ENCODE measurements at regions not wholly inside any gene's neighbourhood (a gene's known extent, or its start where the extent isn't known, plus 50 kb on each side); places are given as distances from the start of the nearest gene placed in this dataset.
"Not testable (repeated sequence)": the region's sequence is repeated elsewhere in the genome, so short reads cannot be mapped to it uniquely, and the experiment has no call there.

DNA sequence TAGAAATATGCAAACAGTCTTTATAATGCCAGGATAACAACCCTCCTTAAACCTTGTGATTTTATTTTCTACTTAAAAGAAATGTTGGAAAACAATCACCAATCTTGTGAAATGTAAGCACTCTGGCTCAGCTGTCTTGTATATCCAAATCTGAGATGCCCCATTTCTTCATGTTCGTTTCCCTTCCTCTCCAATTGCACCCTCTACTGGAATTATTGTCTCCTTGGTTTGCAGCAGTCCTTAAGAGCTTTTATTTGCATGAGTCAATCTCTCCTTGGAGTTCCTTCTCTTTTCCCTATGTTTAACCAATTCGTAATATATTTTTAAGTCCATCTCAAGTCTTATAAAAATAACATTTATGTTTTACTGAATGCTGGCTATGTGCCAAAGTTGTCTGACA lies 362.0 kb upstream of the CDH10 start:
- no peak overlapping the region for H3K4me3 ChIP-seq (ENCODE audit: low read depth, low read length)
- DNase-seq (ENCODE audit: low read depth) = no peak
- no peak for TF ChIP-seq CTCF (conservative IDR thresholded peaks at IDR 0.05; ENCODE audit: low read depth, low read length)

GRCh38 chr5:25006237-25006636 lies 361.5 kb upstream of the CDH10 start:
- no peak for TF ChIP-seq CTCF (conservative IDR thresholded peaks at IDR 0.05; ENCODE audit: low read depth, low read length)
- no peak overlapping the region for H3K4me3 ChIP-seq (ENCODE audit: low read depth, low read length)
- no peak for DNase-seq (ENCODE audit: low read depth)

GRCh38 chr5:25005431-25005830 lies 360.7 kb upstream of the CDH10 start:
- no peak for TF ChIP-seq CTCF (conservative IDR thresholded peaks at IDR 0.05; ENCODE audit: low read depth, low read length)
- no peak for DNase-seq (ENCODE audit: low read depth)
- no peak overlapping the region for H3K4me3 ChIP-seq (ENCODE audit: low read depth, low read length)

- DNase-seq (ENCODE audit: low read depth) = no peak
- TF ChIP-seq CTCF (conservative IDR thresholded peaks at IDR 0.05; ENCODE audit: low read depth, low read length) = no peak
These were observed 357.6 kb upstream of the CDH10 start for GRCh38 chr5:25002371-25002770.

DNA sequence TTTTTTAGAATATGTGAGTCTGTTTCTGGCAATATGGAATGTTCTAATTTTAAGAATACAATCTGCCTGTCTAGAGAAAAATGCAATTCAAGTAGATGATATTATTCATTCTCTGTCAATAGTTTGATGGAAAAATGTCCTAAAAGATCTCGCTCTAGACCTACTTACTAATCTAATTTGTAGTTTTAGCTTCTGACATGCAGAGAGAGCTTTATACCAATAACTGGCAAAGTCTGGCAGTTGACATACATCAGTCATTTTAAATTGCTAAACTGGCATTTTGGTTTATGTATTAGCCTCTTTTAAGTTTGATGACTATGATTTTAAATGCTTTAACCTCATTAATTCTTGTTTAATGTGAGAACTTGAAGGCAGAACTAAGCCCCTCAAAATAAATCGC lies 355.0 kb upstream of the CDH10 start:
- TF ChIP-seq CTCF (conservative IDR thresholded peaks at IDR 0.05; ENCODE audit: low read depth, low read length) = no peak
- no peak overlapping the region for H3K4me3 ChIP-seq (ENCODE audit: low read depth, low read length)
- no peak for DNase-seq (ENCODE audit: low read depth)

More at GRCh38 chr5:25002371-25002770, 357.6 kb upstream of the CDH10 start:
- no peak overlapping the region for H3K4me3 ChIP-seq (ENCODE audit: low read depth, low read length)

GRCh38 chr5:24998641-24999040 lies 353.9 kb upstream of the CDH10 start:
- H3K4me3 ChIP-seq (ENCODE audit: low read depth, low read length) = no peak overlapping the region
- DNase-seq (ENCODE audit: low read depth) = no peak
- no peak for TF ChIP-seq CTCF (conservative IDR thresholded peaks at IDR 0.05; ENCODE audit: low read depth, low read length)

- no peak for TF ChIP-seq CTCF (conservative IDR thresholded peaks at IDR 0.05; ENCODE audit: low read depth, low read length)
- no peak for DNase-seq (ENCODE audit: low read depth)
- H3K4me3 ChIP-seq (ENCODE audit: low read depth, low read length) = no peak overlapping the region
These were observed 341.5 kb upstream of the CDH10 start for GRCh38 chr5:24986326-24986725.

- DNase-seq (ENCODE audit: low read depth); H3K4me3 ChIP-seq (ENCODE audit: low read depth, low read length): not testable (repeated sequence)
These were observed 333.8 kb upstream of the CDH10 start for GRCh38 chr5:24978552-24978951.
